ENCODE measurements at regions not wholly inside any gene's neighbourhood (a gene's known extent, or its start where the extent isn't known, plus 50 kb on each side); places are given as distances from the start of the nearest gene placed in this dataset.
"Not testable (repeated sequence)": the region's sequence is repeated elsewhere in the genome, so short reads cannot be mapped to it uniquely, and the experiment has no call there.

DNA sequence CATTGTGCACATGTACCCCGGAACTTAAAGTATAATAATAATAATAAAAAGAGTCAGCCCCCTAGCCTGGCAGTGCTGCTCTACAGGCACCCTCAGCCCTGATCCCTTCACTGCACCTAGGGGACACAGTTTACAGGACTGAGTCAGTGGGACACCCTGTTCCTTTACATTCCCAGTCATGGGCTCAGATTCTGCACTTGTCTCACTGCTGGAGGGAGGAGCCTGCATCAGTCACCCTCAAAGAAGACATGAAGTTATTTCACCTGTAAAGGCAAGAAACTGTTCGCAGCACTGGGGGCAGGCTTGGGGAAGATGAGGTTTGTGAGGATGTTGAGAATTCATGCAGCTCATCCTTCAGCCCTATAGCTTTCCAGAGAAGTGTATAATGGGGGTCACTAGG lies 50.7 kb upstream of the VPREB1 start:
- no peak for DNase-seq (ENCODE audit: extremely low spot score)
- Histone ChIP-seq H3K4me3 (ENCODE audit: low read depth, low read length) (no peak overlapping the region), H3K27ac (ENCODE audit: low read depth) (no peak overlapping the region), H3K36me3 (ENCODE audit: insufficient read depth) (no peaks in the 10 kb centered on the region), H3K4me1 (ENCODE audit: insufficient read depth) (no peaks in the 10 kb centered on the region)
- 77% methylated on average over 2 of the region's 2 CpGs for WGBS

GRCh38 chr22:22193462-22193861 lies 51.1 kb upstream of the VPREB1 start:
- not testable (repeated sequence) for H3K4me3 ChIP-seq (ENCODE audit: low read depth, low read length); H3K36me3 ChIP-seq (ENCODE audit: insufficient read depth); DNase-seq (ENCODE audit: extremely low spot score); H3K27ac ChIP-seq (ENCODE audit: low read depth); H3K4me1 ChIP-seq (ENCODE audit: insufficient read depth)
- 58% methylated on average over 3 of the region's 4 CpGs for WGBS

DNA sequence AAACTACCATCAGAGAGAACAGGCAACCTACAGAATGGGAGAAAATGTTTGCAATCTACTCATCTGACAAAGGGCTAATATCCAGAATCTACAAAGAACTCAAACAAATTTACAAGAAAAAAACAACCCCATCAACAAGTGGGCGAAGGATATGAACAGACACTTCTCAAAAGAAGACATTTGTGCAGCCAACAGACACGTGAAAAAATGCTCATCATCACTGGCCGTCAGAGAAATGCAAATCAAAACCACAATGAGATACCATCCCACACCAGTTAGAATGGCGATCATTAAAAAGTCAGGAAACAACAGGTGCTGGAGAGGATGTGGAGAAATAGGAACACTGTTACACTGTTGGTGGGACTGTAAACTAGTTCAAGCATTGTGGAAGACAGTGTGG lies 51.6 kb upstream of the VPREB1 start:
- WGBS, result 44% methylated on average over 3 of the region's 4 CpGs
- not testable (repeated sequence) for H3K36me3 ChIP-seq (ENCODE audit: insufficient read depth); H3K27ac ChIP-seq (ENCODE audit: low read depth); H3K4me1 ChIP-seq (ENCODE audit: insufficient read depth); H3K4me3 ChIP-seq (ENCODE audit: low read depth, low read length); DNase-seq (ENCODE audit: extremely low spot score)

- WGBS, result 46% methylated on average over 4 of the region's 4 CpGs
- not testable (repeated sequence) for H3K27ac ChIP-seq (ENCODE audit: low read depth); H3K4me1 ChIP-seq (ENCODE audit: insufficient read depth)
Observed at GRCh38 chr22:22189796-22190195, 54.8 kb upstream of the VPREB1 start.

DNA sequence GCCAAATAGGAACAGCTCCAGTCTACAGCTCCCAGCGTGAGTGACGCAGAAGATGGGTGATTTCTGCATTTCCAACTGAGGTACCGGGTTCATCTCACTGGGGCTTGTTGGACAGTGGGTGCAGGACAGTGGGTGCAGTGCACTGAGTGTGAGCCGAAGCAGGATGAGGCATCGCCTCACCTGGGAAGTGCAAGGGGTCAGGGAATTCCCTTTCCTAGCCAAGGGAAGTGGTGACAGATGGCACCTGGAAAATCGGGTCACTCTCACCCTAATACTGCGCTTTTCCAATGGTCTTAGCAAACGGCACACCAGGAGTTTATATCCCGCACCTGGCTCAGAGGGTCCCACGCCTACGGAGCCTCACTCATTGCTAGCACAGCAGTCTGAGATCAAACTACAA lies 56.7 kb upstream of the VPREB1 start:
- DNase-seq (ENCODE audit: extremely low spot score); H3K4me1 ChIP-seq (ENCODE audit: insufficient read depth); H3K4me3 ChIP-seq (ENCODE audit: low read depth, low read length); H3K36me3 ChIP-seq (ENCODE audit: insufficient read depth); H3K27ac ChIP-seq (ENCODE audit: low read depth): not testable (repeated sequence)
- WGBS, result 82% methylated on average over 11 of the region's 11 CpGs

More at GRCh38 chr22:22189796-22190195, 54.8 kb upstream of the VPREB1 start:
- not testable (repeated sequence) for DNase-seq (ENCODE audit: extremely low spot score); H3K4me3 ChIP-seq (ENCODE audit: low read depth, low read length); H3K36me3 ChIP-seq (ENCODE audit: insufficient read depth)

GRCh38 chr22:22187299-22187698 lies 57.3 kb upstream of the VPREB1 start:
- DNase-seq (ENCODE audit: extremely low spot score), result no peak
- no peaks in the 10 kb centered on the region for H3K36me3 ChIP-seq (ENCODE audit: insufficient read depth)
- WGBS, result 48% methylated on average over 3 of the region's 3 CpGs
- H3K4me1 ChIP-seq (ENCODE audit: insufficient read depth), result no peaks in the 10 kb centered on the region
- H3K4me3 ChIP-seq (ENCODE audit: low read depth, low read length), result no peak overlapping the region
- H3K27ac ChIP-seq (ENCODE audit: low read depth), result no peak overlapping the region

DNA sequence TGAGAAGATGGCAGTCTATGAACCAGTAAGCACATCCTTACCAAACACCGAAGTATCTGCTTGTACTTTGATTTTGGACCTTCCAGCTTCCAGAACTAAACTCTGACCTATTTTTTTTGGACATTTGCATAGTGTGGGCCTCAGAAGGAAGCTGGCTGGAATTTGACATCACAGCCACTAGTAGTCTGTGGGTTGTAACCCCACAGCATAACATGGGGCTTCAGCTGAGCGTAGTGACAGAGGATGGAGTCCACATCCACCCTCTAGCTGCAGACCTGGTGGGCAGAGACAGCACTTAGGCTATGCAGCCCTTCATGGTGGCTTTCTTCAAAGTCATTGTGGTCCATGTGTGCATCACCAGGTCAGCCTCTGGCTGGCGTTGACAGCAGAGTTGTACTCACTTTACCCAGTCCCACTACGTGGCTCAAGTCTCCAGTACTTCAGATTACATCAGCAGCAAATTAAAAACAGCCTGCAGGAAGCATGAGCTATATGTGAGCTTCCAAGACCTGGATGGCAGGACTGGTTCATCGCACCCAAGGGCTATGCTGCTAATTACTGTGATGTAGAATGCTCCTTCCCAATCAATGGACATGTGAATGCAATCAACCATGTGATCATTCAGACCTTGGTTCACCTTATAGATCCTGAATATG lies 58.6 kb upstream of the VPREB1 start:
- WGBS, result 58% methylated on average over 5 of the region's 5 CpGs
- Histone ChIP-seq H3K4me3 (ENCODE audit: low read depth, low read length) (no peak overlapping the region), H3K4me1 (ENCODE audit: insufficient read depth) (no peaks in the 10 kb centered on the region), H3K27ac (ENCODE audit: low read depth) (no peak overlapping the region), H3K36me3 (ENCODE audit: insufficient read depth) (no peaks in the 10 kb centered on the region)
- no peak for DNase-seq (ENCODE audit: extremely low spot score)

DNA sequence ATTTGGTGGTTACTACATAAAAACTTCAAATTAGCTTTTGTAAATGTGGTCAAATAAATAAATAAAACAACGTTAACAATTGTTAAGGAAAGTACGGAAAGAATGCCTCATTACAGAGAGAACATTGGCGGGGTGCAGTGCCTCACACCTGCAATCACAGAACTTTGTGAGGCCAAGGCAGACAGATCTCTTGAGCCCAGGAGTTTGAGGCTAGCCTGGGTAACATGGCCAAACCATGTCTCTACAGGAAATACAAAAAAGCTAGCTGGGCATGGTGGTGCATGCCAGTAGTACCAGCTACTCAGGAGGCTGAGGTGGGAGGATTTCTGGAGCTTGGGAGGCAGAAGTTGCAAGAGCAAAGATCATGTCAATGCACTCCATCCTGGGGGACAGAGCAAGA lies 59.4 kb upstream of the VPREB1 start:
- Histone ChIP-seq H3K4me1 (ENCODE audit: insufficient read depth) (no peaks in the 10 kb centered on the region), H3K36me3 (ENCODE audit: insufficient read depth) (no peaks in the 10 kb centered on the region), H3K4me3 (ENCODE audit: low read depth, low read length) (no peak overlapping the region), H3K27ac (ENCODE audit: low read depth) (no peak overlapping the region)
- WGBS, result 53% methylated on average over 3 of the region's 3 CpGs
- DNase-seq (ENCODE audit: extremely low spot score), result no peak

DNA sequence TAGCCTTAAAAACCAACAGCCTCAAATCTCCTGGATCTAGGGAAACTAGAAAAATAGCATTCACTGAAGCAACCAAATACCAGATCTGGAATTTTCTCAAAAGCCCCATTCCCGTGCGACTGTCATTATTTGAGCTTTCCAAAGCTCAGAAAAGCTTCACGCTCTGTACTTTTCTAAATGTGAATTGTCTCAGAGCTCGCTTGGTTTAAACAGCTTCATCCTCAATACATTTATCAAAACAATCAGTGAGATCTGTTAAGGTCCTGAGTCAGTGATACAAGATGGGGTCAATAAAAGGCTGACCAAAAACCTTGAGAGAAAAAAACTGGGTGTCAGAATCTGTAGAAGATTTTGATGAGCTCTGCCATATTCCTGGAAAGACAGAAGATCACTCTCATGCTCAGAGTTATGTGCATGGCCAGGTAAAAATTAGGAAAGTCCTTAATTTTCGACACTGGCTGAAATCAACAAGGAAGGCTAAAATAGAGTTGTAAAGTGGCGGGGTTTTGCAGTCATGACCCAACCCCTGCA lies 60.2 kb upstream of the VPREB1 start:
- no peak overlapping the region for H3K27ac ChIP-seq (ENCODE audit: low read depth)
- no peak for DNase-seq (ENCODE audit: extremely low spot score)
- H3K4me1 ChIP-seq (ENCODE audit: insufficient read depth), result no peaks in the 10 kb centered on the region
- H3K36me3 ChIP-seq (ENCODE audit: insufficient read depth), result no peaks in the 10 kb centered on the region
- H3K4me3 ChIP-seq (ENCODE audit: low read depth, low read length), result no peak overlapping the region
- 54% methylated on average over 6 of the region's 6 CpGs for WGBS

DNA sequence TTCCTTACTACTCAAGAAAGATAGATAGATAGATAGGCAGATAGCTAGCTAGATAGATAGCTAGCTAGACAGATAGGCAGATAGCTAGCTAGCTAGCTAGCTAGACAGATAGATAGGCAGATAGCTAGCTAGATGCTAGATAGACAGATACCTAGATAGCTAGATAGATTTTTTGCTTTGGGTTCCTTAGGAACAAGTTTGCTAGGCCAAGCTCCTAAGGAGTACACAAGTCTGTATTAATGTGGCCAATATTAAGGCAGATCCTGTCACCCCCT lies 61.7 kb upstream of the VPREB1 start:
- Histone ChIP-seq H3K4me1 (ENCODE audit: insufficient read depth) (no peaks in the 10 kb centered on the region), H3K27ac (ENCODE audit: low read depth) (no peak overlapping the region)
- no peak for DNase-seq (ENCODE audit: extremely low spot score)

DNA sequence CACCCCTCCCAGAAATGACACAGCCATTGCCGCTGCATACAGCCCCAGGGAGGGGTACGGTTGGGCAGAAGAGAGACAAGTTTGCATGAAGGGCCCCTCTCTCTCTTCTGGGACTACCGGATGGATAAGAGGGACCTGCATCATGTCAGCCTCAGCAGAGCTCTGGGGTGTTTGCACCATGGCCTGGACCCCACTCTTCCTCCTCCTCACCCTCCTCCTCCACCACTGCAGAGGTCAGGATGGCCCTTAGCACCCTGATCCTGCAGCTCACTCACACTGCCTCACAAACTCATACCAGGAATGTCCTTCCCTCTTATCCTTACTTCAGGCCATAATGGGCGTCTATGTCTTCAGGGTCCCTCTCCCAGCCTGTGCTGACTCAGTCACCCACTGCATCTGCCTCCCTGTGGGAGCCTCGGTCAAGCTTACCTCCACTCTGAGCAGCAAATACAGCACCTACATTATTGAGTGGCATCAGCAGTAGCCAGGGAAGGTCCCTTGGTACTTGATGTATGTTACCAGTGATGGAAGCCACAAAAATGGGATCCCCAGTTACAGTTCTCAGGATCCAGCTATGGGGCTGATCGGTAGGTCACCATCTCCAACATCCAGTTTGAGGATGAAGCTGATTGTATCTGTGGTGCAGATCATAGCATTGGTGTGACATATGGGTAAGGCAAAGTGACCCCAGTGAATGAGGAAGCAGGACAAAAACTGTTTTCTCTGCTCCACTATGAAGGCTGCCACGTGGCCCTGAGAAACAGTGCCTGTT lies 62.2 kb upstream of the VPREB1 start:
- WGBS, result 67% methylated on average over 7 of the region's 7 CpGs
- Histone ChIP-seq H3K27ac (ENCODE audit: low read depth) (no peak overlapping the region), H3K36me3 (ENCODE audit: insufficient read depth) (no peaks in the 10 kb centered on the region), H3K4me1 (ENCODE audit: insufficient read depth) (no peaks in the 10 kb centered on the region), H3K4me3 (ENCODE audit: low read depth, low read length) (no peak overlapping the region)
- DNase-seq (ENCODE audit: extremely low spot score), result no peak

More for the DNA sequence above, 61.7 kb upstream of the VPREB1 start:
- H3K4me3 ChIP-seq (ENCODE audit: low read depth, low read length), result no peak overlapping the region
- no peaks in the 10 kb centered on the region for H3K36me3 ChIP-seq (ENCODE audit: insufficient read depth)

DNA sequence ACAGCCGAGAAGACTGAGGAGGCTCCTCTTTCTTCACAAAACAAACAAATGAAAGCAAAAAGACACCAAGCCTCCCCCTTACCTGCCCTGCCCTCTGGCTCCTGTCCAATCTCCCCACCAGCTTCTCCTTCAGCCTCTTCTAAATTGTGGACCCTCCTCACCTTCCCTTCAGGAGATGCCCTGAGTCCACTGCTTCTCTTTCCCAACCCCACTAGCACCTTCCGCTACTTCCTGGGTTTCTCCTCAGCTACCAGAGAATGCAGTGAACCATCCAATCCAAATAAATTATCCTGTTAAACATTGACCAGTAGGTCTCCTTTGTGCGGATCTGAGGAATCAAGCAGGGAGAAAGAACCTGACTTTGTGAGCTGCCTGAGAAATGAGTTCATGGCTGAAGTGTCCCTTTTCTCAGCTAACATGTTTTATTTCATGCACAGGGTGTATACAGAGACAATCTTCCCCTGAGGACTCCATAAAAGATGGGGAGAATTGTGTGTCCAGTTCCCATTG lies 63.2 kb upstream of the VPREB1 start:
- DNase-seq (ENCODE audit: extremely low spot score), result no peak
- H3K4me3 ChIP-seq (ENCODE audit: low read depth, low read length), result no peak overlapping the region
- 73% methylated on average over 3 of the region's 3 CpGs for WGBS
- no peak overlapping the region for H3K27ac ChIP-seq (ENCODE audit: low read depth)
- no peaks in the 10 kb centered on the region for H3K36me3 ChIP-seq (ENCODE audit: insufficient read depth)
- no peaks in the 10 kb centered on the region for H3K4me1 ChIP-seq (ENCODE audit: insufficient read depth)

DNA sequence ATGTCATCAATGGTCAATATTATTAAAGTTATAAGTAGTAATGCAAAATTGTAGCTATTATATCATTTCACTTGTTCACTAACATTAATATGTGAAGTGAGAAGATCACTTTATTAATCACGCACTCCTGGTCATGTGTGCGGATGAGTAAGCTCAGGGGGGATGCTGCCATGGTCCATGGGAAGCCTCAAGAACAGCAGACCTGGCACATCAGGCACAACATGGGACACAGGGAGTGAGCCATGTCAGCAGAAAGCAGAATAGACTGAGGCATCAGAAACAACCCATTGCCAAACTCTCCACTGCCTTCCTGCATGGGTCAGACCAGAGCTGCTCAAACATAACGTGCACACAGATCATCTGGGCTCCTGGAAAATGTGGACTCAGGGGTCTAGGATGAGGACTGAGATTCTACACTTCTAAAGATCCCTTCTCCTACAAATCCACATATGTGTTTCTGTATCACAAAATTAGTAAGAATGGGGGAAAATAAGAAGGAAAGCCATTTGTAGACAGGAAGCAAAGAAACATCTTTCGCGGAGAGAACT lies 63.8 kb upstream of the VPREB1 start:
- Histone ChIP-seq H3K36me3 (ENCODE audit: insufficient read depth) (no peaks in the 10 kb centered on the region), H3K4me3 (ENCODE audit: low read depth, low read length) (no peak overlapping the region), H3K4me1 (ENCODE audit: insufficient read depth) (no peaks in the 10 kb centered on the region), H3K27ac (ENCODE audit: low read depth) (no peak overlapping the region)
- DNase-seq (ENCODE audit: extremely low spot score), result no peak
- WGBS, result 69% methylated on average over 5 of the region's 5 CpGs

DNA sequence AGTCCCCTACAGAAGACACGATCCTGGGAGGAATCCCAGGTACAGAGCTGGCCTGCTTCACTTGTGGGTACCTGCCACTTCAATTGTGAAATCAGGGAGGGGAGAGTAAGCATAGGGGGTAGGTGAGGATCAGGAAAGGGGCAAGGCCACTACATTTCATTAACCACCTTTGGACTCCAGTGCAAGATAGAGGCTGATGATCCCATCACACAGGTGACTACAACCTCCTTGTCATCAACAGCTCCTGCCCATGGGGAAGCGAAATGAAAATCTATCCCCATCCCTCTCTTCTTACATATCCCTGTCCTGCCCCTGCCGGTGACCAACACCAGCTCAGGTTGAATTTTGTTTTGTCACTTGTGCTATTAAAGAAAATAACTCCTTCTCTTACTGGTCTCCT lies 64.7 kb upstream of the VPREB1 start:
- DNase-seq (ENCODE audit: extremely low spot score), result no peak
- Histone ChIP-seq H3K36me3 (ENCODE audit: insufficient read depth) (no peaks in the 10 kb centered on the region), H3K27ac (ENCODE audit: low read depth) (no peak overlapping the region), H3K4me1 (ENCODE audit: insufficient read depth) (no peaks in the 10 kb centered on the region), H3K4me3 (ENCODE audit: low read depth, low read length) (no peak overlapping the region)
- WGBS, result 72% methylated on average over 3 of the region's 3 CpGs
